IMR-90 (cell line): ENCODE measurements at regions not wholly inside any gene's neighbourhood (a gene's known extent, or its start where the extent isn't known, plus 50 kb on each side); places are given as distances from the start of the nearest gene placed in this dataset.
A peak's percentile ranks its signal among the peaks of the same experiment; 100 is the strongest.

Source experiments
- ATAC-seq: fragments of 200-7000 bp; cut with Tn5 transposase; 2 replicates; pipeline ENCODE4 v1.9.1; 2020; ENCODE audit warnings: low read depth, mild to moderate bottlenecking, moderate library complexity
- BruUV-seq: library from RNA; stranded (reverse); fragments of 400-500 nt; replicated peaks from 2 replicates; lab custom pipeline; 2021; lab: Mats Ljungman, UMichigan
- CTCF ChIA-PET: fragments of 300-600 bp; formaldehyde crosslinking; extraction: SDS; loops from one replicate; lab custom pipeline; 2021; ENCODE audit warnings: antibody characterized with exemption; lab: Yijun Ruan, JAX
- POLR2A ChIA-PET: fragments of 300-600 bp; sonication (Branson Sonifier 250); formaldehyde crosslinking; loops from one replicate; lab custom pipeline; 2022; ENCODE audit warnings: antibody characterized with exemption; ENCODE audit not compliant: unreplicated experiment; lab: Charles Lee
- DNase-seq: peaks from one replicate; pipeline ENCODE4 v3.0.0; 2013
- H2AFZ ChIP-seq: replicated peaks from 2 replicates; pipeline ENCODE3; 2013; ENCODE audit warnings: low read length, mild to moderate bottlenecking; ENCODE audit not compliant: poor library complexity
- H2AK5ac ChIP-seq: 2 replicates; pipeline ENCODE4 v1.6.1; 2013; ENCODE audit warnings: low read depth, low read length, inconsistent platforms
- H2AK9ac ChIP-seq: replicated peaks from 2 replicates; pipeline ENCODE3; 2013; ENCODE audit warnings: mild to moderate bottlenecking, low read depth, low read length, moderate library complexity; ENCODE audit not compliant: poor library complexity
- H2BK120ac ChIP-seq: 2 replicates; pipeline ENCODE4 v1.6.1; 2013; ENCODE audit warnings: low read depth, low read length, inconsistent platforms
- H2BK15ac ChIP-seq: 3 replicates; pipeline ENCODE4 v1.6.1; 2013; ENCODE audit warnings: low read depth, low read length, inconsistent platforms
- H2BK20ac ChIP-seq: 2 replicates; pipeline ENCODE4 v1.6.1; 2013; ENCODE audit warnings: low read depth, mild to moderate bottlenecking, inconsistent platforms, low read length, moderate library complexity
- H2BK5ac ChIP-seq: 2 replicates; pipeline ENCODE4 v1.6.1; 2013; ENCODE audit warnings: mild to moderate bottlenecking, low read depth, low read length, inconsistent platforms; ENCODE audit not compliant: poor library complexity, severe bottlenecking
- H3K14ac ChIP-seq: replicated peaks from 2 replicates; pipeline ENCODE4 v1.6.1; 2013; ENCODE audit warnings: low read depth, low read length, inconsistent platforms
- H3K18ac ChIP-seq: 2 replicates; pipeline ENCODE4 v1.6.1; 2013; ENCODE audit warnings: low read depth, low read length, control low read depth
- H3K23ac ChIP-seq: 2 replicates; pipeline ENCODE4 v1.6.1; 2013; ENCODE audit warnings: low read depth, low read length, inconsistent platforms
- H3K27ac ChIP-seq: 2 replicates; pipeline ENCODE4 v1.5.1; 2013; ENCODE audit warnings: mild to moderate bottlenecking, control low read depth, low read length; ENCODE audit not compliant: insufficient read depth
- H3K27me3 ChIP-seq: 2 replicates; pipeline ENCODE4 v1.6.1; 2013; ENCODE audit warnings: low read length; ENCODE audit not compliant: control insufficient read depth, insufficient read depth
- H3K36me3 ChIP-seq: 2 replicates; pipeline ENCODE4 v1.6.1; 2013; ENCODE audit warnings: low read length, mixed read lengths; ENCODE audit not compliant: control insufficient read depth, insufficient read depth
- H3K4ac ChIP-seq: 2 replicates; pipeline ENCODE4 v1.6.1; 2013; ENCODE audit warnings: low read depth, low read length, inconsistent platforms
- H3K4me1 ChIP-seq: 2 replicates; pipeline ENCODE4 v1.6.1; 2013; ENCODE audit warnings: low read length, mixed read lengths; ENCODE audit not compliant: control insufficient read depth, insufficient read depth
- H3K4me2 ChIP-seq: 2 replicates; pipeline ENCODE4 v1.6.1; 2013; ENCODE audit warnings: low read depth, mild to moderate bottlenecking, control low read depth, low read length, moderate library complexity
- H3K4me3 ChIP-seq: 2 replicates; pipeline ENCODE4 v1.5.1; 2013; ENCODE audit warnings: low read depth, mild to moderate bottlenecking, control low read depth, low read length, moderate library complexity; ENCODE audit not compliant: insufficient read depth
- H3K56ac ChIP-seq: 2 replicates; pipeline ENCODE4 v1.6.1; 2013; ENCODE audit warnings: low read length, inconsistent platforms; ENCODE audit not compliant: insufficient read depth; ENCODE audit errors: extremely low read depth
- H3K79me1 ChIP-seq, 2 experiments: 2 replicates each; pipeline ENCODE4 v1.6.1; 2013; ENCODE audit warnings: low read length in 2 of 2, inconsistent platforms in 1 of 2, low read depth in 1 of 2
- H3K9ac ChIP-seq: 2 replicates; pipeline ENCODE4 v1.6.1; 2013; ENCODE audit warnings: low read depth, low read length, control low read depth
- H3K9me1 ChIP-seq: 2 replicates; pipeline ENCODE4 v1.6.1; 2013; ENCODE audit warnings: low read length, inconsistent platforms; ENCODE audit not compliant: insufficient read depth
- H3K9me3 ChIP-seq: 2 replicates; pipeline ENCODE4 v1.6.1; 2013; ENCODE audit warnings: low read length; ENCODE audit not compliant: control insufficient read depth, insufficient read depth
- H4K20me1 ChIP-seq: 2 replicates; pipeline ENCODE4 v1.6.1; 2013; ENCODE audit warnings: low read length, inconsistent platforms; ENCODE audit not compliant: insufficient read depth
- H4K5ac ChIP-seq: 2 replicates; pipeline ENCODE4 v1.6.1; 2013; ENCODE audit warnings: mild to moderate bottlenecking, low read depth, low read length, control low read depth
- H4K8ac ChIP-seq, 2 experiments: 2 replicates each; pipeline ENCODE4 v1.6.1; 2013; ENCODE audit warnings: low read depth in 2 of 2, low read length in 2 of 2, control low read depth in 1 of 2, inconsistent platforms in 1 of 2
- H4K91ac ChIP-seq: 2 replicates; pipeline ENCODE4 v1.6.1; 2013; ENCODE audit warnings: low read depth, low read length, inconsistent platforms; ENCODE audit not compliant: insufficient read depth
- BHLHE40 ChIP-seq: fragments of 150-350 bp; IDR thresholded peaks from 2 replicates; pipeline ENCODE4 v1.6.1; 2016; ENCODE audit warnings: mild to moderate bottlenecking, low read depth, low read length
- FOS ChIP-seq: fragments of 150-350 bp; IDR thresholded peaks from 2 replicates; pipeline ENCODE4 v1.6.1; 2016; ENCODE audit warnings: low read depth, low read length
- RAD21 ChIP-seq: IDR thresholded peaks from 2 replicates; pipeline ENCODE4 v1.6.1; 2012; ENCODE audit warnings: low read length, improper control_type of control experiment
- RFX5 ChIP-seq: IDR thresholded peaks from 2 replicates; pipeline ENCODE4 v1.8.0; 2012; ENCODE audit warnings: low read depth, mild to moderate bottlenecking, low read length, moderate library complexity
- WGBS, 2 experiments: methylation state at CpG; one replicate each; pipeline versions ENCODE4 v1.1.5 to v1.1.7; 2013; ENCODE audit warnings: missing lambda C conversion rate in 2 of 2; ENCODE audit not compliant: insufficient read length in 1 of 2; ENCODE audit errors: extremely low coverage in 2 of 2; 5-methylcytosine and 5-hydroxymethylcytosine counted together
- dilution Hi-C: fragments of 300-500 bp; cut with HindIII; formaldehyde crosslinking; loops from one replicate; pipeline ENCODE4 v1.14.3; 2018; ENCODE audit warnings: low sequenced_read_pairs; ENCODE audit not compliant: unreplicated experiment
- in situ Hi-C: fragments of 300-500 bp; cut with MboI; formaldehyde crosslinking; loops from 3 replicates; pipeline ENCODE4 v1.14.3; 2019; ENCODE audit warnings: low sequenced_read_pairs, inconsistent platforms, mixed read lengths
- intact Hi-C: fragments of 100-400 bp; cut with micrococcal nuclease; formaldehyde crosslinking; loops from 2 replicates; pipeline ENCODE4 v1.10.0; 2022

DNA sequence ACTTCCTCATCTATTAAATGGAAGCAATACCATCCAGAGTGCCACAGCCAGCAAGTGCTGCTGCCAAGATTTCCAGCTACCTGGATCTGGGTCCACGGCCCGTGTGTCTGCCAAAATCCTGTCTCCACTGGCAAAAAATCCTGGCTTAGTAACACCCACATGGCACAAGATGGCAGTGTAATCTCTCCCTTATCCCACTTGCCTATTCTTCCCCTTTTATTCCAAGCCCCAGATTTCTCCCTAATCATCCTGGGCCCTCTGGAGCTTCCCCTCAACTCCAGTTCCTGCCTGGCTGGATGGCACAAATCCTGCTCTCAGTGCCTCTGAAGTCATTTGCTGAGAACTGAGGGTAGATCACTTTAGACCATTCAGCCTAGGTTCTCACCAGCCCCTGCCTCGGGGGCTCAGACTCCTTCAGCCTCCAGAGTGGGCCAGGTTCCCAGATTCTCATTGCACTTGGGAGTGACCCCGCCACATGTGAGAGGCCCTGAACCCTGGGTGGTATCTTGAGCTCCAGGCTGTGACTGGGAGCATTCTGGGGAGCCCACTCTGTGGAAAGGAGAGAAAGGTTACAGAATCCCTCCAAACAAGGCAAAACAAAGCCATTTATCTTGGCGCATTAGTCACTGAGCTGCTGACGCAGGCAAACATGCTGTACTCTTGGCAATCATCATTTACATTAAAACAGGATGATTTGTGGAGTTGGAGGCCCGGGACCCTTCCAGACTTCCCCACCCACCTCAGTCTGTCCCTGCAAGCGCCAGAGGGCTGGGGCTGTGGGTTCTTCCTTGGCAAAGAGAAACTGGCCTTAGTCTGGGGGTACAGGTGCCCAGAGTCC lies 325.8 kb downstream of the DYSF start:
- in situ Hi-C loops = loop anchor here (25.0 kb wide), 1 partner anchor 958 kb away; no protein-coding TSS in a partner anchor
- Histone ChIP-seq H4K91ac (no peak overlapping the region; the same call in 1 of the 2 replicates), H4K8ac (no peak overlapping the region), H3K4ac (peak overlapping the region; percentile 35; the same call in 1 of the 2 replicates), H2BK20ac (0 out of 2 replicates have a peak overlapping the region, but pooled peaks have one; percentile 65), H3K9me3 (no peaks in the 10 kb centered on the region), H3K9me1 (peaks cover 12% of the 10 kb centered on the region; the same call in 1 of the 2 replicates), H3K9ac (no peak overlapping the region), H4K5ac (no peak overlapping the region), H2AK9ac (no peak overlapping the region), H3K18ac (no peak overlapping the region), H3K79me1 (no peaks in the 10 kb centered on the region), H2AK5ac (no peak overlapping the region), H3K27ac (no peak overlapping the region), H3K4me3 (no peak overlapping the region), H2BK5ac (no peak overlapping the region), H3K27me3 (peaks cover 18% of the 10 kb centered on the region), H3K4me1 (peaks cover 9% of the 10 kb centered on the region), H2BK15ac (no peak overlapping the region), H3K56ac (no peak overlapping the region), H2BK120ac (no peak overlapping the region; the same call in 1 of the 2 replicates), H3K23ac (no peak overlapping the region), H3K14ac (no peak overlapping the region), H2AFZ (no peak overlapping the region), H3K4me2 (no peak overlapping the region), H4K20me1 (no peaks in the 10 kb centered on the region; the same call in 1 of the 2 replicates), H3K36me3 (no peaks in the 10 kb centered on the region)
- WGBS, 2 experiments = 56% methylated on average over 2 of the region's 8 CpGs; no CpG with 5 or more reads in 1 of the 2 experiments
- dilution Hi-C loops = no loop called here
- BruUV-seq = no TSS peak
- DNase-seq (peak; percentile 50), ATAC-seq (peak; percentile 9; the same call in 1 of the 2 replicates)
- intact Hi-C loops = no loop called here
- TF ChIP-seq FOS (0 out of 2 replicates have a peak, but pooled peaks have one; percentile 18), BHLHE40 (no peak), RFX5 (no peak), RAD21 (0 out of 2 replicates have a peak, but pooled peaks have one; percentile 14)
- ChIA-PET POLR2A (no interaction called here), CTCF (interaction anchor here (1.2 to 1.3 kb wide), 3 partner anchors 11 to 32 kb away, joined by 3 to 8 read pairs (median 5); no protein-coding TSS in a partner anchor)
